Activated T-cell treated with anti-CD3 and anti-CD28 coated beads, Interleukin-2, amount 50 U/mL, for 48 hours (primary cell): ENCODE measurements at regions not wholly inside any gene's neighbourhood (a gene's known extent, or its start where the extent isn't known, plus 50 kb on each side); places are given as distances from the start of the nearest gene placed in this dataset.

Experiments
- DNase-seq, 2 experiments: peaks; one replicate each; pipeline ENCODE4 v3.0.0-alpha.2; 2020

DNA sequence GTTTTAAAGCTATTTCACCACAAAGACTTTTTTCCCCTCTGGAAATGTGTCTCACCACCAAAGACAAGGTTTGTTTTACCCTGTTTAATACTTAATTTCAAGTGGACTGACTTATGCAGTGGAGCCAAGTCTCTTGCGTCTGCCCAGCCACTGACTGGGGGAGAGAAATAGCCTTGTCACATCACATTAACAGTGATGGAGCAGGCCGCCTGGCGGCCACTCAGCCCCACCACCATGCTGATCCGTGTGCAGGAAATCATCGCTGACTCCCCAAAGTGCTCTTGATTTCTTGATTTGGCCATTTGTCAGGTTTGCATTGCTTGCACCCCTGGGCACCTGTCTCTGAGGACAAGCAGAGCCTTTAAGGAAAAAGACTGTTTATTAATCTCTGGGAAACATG, 334.1 kb downstream of the GLRX3 start:
- no peak for DNase-seq

- no peak for DNase-seq
These were observed 334.8 kb downstream of the GLRX3 start for GRCh38 chr10:130470973-130471372.

DNA sequence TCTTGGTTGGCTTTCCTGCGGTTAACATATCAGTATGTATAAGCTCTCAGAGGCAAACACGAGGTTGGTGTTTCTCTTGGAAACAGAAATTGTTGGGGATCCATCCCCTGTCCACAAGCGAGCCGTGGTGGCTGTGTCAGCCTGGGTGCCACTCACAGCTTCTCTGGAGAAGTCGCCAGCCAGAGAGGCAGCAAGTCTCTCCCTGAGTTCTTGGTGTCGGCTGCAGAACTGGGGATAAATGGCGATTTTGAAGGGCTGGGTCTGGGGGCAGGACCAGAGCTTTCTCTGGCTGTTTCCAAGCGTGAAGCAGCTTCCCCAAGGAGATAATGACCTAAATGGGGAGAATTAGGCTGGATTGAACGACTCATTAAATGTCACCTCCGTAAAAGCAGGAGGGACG, 335.3 kb downstream of the GLRX3 start:
- no peak for DNase-seq

DNA sequence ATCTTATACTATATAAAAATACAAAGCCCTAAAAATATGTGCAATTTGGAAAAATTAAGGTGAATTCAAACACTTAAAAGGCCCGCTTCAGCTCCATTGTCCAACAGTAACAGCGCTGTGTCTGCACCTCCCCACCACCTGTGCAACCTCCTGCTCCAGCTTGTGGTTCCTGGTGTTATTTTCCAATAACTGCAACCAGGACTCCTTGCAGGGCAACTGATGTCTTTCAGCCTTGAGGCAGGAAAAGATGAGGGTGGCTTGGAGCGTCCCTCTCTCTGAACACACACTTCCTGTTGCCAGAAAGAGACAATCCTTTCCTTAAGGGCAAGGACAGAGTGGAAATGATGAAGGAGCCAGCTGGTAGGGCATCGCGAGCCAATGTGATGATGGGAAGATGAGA, 336.0 kb downstream of the GLRX3 start:
- no peak for DNase-seq

- DNase-seq, result no peak
These were observed 338.4 kb downstream of the GLRX3 start for GRCh38 chr10:130474591-130474990.

DNA sequence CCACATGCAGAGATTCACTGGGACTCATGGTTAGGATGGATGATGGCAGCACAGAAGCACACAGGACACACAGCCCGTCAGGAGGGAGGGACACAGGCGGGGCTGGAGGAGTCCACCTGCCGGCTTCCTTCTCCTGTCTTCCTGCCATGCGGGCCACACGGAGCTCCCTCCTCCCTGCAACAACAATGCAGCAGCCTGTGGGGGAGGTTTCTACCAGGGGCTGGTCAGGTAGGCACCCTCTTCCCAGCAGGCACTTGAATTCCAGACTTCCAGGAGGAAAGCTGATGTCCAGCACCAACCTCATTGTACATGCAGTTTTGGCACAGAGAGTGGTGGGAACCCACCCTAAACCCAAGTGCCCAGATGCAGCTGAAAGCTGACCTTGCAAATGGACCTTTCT, 341.2 kb downstream of the GLRX3 start:
- no peak for DNase-seq

- DNase-seq, result no peak
These were observed 343.0 kb downstream of the GLRX3 start for GRCh38 chr10:130479146-130479545.

GRCh38 chr10:130479926-130480325, 343.7 kb downstream of the GLRX3 start:
- no peak for DNase-seq

DNA sequence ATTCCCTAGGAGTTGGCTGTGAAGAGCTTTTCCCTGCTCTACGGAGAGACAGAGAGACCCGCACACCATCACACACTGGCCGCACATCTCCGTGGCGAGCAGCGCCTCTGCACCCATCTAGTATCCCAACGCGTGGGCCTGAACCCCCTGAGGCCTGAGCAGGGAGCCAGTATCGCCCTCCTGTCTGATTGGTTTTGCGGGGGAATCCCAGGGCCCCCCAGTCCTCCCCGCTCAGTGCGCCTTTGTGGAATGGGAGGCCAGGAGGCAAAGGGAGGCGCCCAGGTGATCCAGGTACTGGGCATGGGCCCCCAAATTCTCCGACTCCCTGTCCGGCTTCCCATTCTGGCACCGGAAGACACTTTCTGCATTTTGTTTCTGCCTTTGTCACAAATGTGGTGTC, 344.3 kb downstream of the GLRX3 start:
- no peak for DNase-seq

GRCh38 chr10:130481076-130481930, 345.1 kb downstream of the GLRX3 start:
- no peak for DNase-seq

GRCh38 chr10:130481936-130482335, 345.7 kb downstream of the GLRX3 start:
- DNase-seq, result no peak

GRCh38 chr10:130483691-130484467, 347.7 kb downstream of the GLRX3 start:
- no peak for DNase-seq

- DNase-seq, result no peak
These were observed 348.4 kb downstream of the GLRX3 start for GRCh38 chr10:130484468-130485180.

- DNase-seq, result no peak
These were observed 349.2 kb downstream of the GLRX3 start for GRCh38 chr10:130485236-130485957.

DNA sequence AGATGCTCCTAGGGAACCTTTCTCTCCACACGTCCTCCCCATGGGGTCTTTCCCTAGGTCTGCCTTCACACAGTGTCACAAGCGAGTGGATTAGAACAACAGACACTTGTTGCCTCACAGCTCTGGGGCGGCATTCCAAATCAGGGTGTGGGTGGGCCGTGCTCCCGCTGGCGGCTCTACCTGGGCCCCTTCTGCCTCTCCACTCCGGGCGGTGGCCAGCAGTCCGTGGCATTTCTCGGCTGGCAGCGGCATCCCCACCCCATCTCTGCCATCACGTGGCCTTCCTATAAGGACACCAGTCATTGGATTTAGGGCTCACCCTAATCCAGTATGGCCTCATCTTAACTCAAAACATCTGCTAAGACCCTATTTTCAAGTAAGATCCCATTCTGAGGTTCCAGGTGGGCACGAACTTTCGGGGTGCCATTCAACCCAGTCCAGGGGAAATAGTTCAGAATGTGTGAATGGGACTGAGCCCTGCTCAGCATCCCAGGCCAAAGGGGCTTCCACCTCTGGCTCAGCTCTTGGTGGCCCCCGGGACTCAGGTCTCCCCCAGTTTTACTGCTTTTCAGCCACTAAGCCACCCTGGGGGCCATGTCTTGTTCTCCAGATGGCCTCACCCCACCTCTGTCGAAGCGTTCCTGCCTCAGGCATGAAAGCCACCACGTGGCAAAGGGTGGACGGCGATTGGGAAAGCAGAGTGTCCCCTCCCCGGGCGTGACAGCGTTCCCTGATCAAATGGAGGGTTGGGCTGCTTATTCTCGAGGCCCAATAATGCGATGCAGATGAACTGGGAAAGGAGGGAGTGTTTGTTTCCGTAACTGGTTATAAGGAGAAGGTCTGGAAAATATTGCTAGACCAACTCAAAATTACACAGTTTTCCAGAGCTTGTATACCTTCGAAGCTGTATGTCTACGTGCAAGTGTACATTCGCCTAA, 350.0 kb downstream of the GLRX3 start:
- DNase-seq, result no peak

DNA sequence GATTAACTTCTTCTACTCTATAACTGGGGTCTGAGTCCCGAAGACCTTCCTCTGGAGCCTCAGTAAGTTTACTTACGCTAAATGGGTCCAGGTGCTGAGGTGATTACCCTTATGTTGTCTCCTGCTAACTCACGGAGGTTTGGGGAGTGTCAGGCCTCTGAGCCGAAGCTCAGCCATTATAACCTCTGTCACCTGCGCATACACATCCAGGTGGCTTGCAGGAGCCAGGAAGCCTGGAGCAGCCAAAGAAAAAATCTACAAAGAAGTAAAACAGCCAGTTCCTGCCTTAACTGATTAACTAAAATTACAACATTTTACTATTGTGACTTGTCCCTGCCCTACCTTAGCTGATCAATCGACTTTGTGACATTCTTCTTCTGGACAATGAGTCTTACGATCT, 350.7 kb downstream of the GLRX3 start:
- DNase-seq, result no peak

GRCh38 chr10:130487566-130487965, 351.4 kb downstream of the GLRX3 start:
- DNase-seq, result no peak

- no peak for DNase-seq
These were observed 353.7 kb downstream of the GLRX3 start for GRCh38 chr10:130489891-130490290.

DNA sequence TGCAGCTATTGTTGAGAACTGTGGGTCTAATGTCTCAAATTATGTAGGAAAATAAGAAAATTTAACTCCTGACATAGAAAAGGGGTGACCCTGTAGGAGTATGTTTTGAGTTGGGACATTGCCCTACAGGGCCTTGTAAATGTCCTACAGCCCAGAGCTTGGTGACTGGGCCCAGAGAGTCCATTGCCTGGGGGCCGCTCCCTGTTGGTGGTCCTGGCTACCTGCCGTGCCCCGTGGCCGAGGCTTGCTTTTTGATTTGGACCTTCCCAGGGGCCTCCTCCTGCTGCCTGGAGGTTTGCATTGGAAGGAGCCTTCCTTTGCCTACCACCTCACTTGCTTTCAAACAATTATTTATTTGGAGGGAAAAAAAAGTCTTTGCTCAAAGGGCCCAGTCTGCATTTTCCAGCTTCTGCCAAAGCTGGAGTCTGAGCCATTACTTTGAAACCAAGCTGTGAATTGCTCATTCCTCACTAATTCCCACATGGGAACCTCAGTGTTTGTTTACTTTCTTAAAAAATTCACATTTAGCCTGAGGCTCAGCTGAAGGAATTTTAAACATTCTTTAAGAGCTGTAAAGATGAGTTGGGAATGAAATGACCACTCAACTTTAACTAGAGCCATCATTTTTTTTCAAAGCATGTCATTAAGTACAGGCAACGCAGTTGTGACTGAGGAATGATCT, 355.0 kb downstream of the GLRX3 start:
- no peak for DNase-seq

DNA sequence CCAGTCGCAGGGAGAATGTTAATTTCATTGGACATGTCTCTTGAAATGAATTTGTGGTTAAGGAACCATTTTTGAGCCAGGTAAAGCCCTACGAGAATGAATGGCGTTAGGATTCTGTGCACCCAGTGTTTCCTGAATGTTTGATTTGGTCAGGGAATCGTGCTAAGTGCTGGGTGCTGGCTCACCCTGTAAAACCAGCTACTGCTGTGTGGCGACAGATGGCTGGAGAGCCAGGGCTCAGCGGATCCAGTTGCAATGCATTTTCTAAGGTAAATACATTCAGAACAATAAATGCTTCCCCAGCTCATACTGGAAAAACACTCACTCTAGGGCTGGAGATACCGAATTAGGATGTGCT, 355.5 kb downstream of the GLRX3 start:
- DNase-seq, result no peak

- no peak for DNase-seq
These were observed 356.2 kb downstream of the GLRX3 start for GRCh38 chr10:130492266-130492934.
